PC-9 (cell line): ENCODE measurements at regions not wholly inside any gene's neighbourhood (a gene's known extent, or its start where the extent isn't known, plus 50 kb on each side); places are given as distances from the start of the nearest gene placed in this dataset.

ENCODE experiments used
- BruUV-seq: library from RNA; stranded (reverse); fragments of 400-500 nt; replicated peaks from 2 replicates; lab custom pipeline; 2021; lab: Mats Ljungman, UMichigan
- CTCF ChIA-PET: fragments of 300-600 bp; sonication (Branson Sonifier 250); formaldehyde crosslinking; loops from one replicate; lab custom pipeline; 2022; ENCODE audit warnings: antibody characterized with exemption; lab: Charles Lee
- POLR2A ChIA-PET: fragments of 300-600 bp; sonication (Branson Sonifier 250); formaldehyde crosslinking; loops from one replicate; lab custom pipeline; 2022; ENCODE audit warnings: antibody characterized with exemption; ENCODE audit not compliant: unreplicated experiment; lab: Charles Lee
- DNase-seq, 2 experiments: peaks; one replicate each; pipeline versions ENCODE4 v3.0.0 to v3.0.0-alpha.2; 2015 to 2022; ENCODE audit warnings: mixed read lengths in 1 of 2
- H2AFZ ChIP-seq: fragments of 200-600 bp; sonication (generic); 2 replicates; pipeline ENCODE4 v1.8.1; 2017; ENCODE audit warnings: antibody characterized with exemption
- H3F3A ChIP-seq: fragments of 200-600 bp; sonication (generic); 2 replicates; pipeline ENCODE4 v1.8.1; 2017; ENCODE audit warnings: antibody characterized with exemption, mild to moderate bottlenecking, low read depth; ENCODE audit not compliant: insufficient read depth
- H3K27ac ChIP-seq: fragments of 200-600 bp; sonication (generic); 2 replicates; pipeline ENCODE4 v1.6.1; 2016; ENCODE audit warnings: mixed run types
- H3K27me3 ChIP-seq: fragments of 200-600 bp; sonication (generic); 2 replicates; pipeline ENCODE4 v1.6.1; 2016; ENCODE audit warnings: low read depth, mixed run types; ENCODE audit not compliant: insufficient read depth
- H3K36me3 ChIP-seq: fragments of 200-600 bp; sonication (generic); 2 replicates; pipeline ENCODE4 v1.6.1; 2016; ENCODE audit warnings: low read depth, mixed run types
- H3K4me1 ChIP-seq: fragments of 200-600 bp; sonication (generic); replicated peaks from 2 replicates; pipeline ENCODE4 v1.6.1; 2016; ENCODE audit warnings: mixed run types; ENCODE audit not compliant: insufficient read depth
- H3K4me2 ChIP-seq: fragments of 200-600 bp; sonication (generic); 2 replicates; pipeline ENCODE4 v1.6.1; 2017; ENCODE audit warnings: mixed run types
- H3K4me3 ChIP-seq: fragments of 200-600 bp; sonication (generic); 2 replicates; pipeline ENCODE4 v1.6.1; 2016; ENCODE audit warnings: mixed run types
- H3K79me2 ChIP-seq: fragments of 200-600 bp; sonication (generic); 2 replicates; pipeline ENCODE4 v1.6.1; 2017; ENCODE audit warnings: low read depth, mixed run types
- H3K9me2 ChIP-seq: fragments of 200-600 bp; sonication (generic); 2 replicates; pipeline ENCODE4 v1.8.1; 2017; ENCODE audit warnings: mild to moderate bottlenecking; ENCODE audit not compliant: insufficient read depth
- H3K9me3 ChIP-seq: fragments of 200-600 bp; sonication (generic); 2 replicates; pipeline ENCODE4 v1.8.1; 2016; ENCODE audit warnings: low read depth; ENCODE audit not compliant: insufficient read depth
- H4K20me1 ChIP-seq: fragments of 200-600 bp; sonication (generic); 2 replicates; pipeline ENCODE4 v1.8.1; 2017; ENCODE audit not compliant: insufficient read depth
- EZH2 ChIP-seq: fragments of 200-600 bp; sonication (generic); IDR thresholded peaks from 2 replicates; pipeline ENCODE4 v1.8.0; 2017; ENCODE audit warnings: antibody characterized with exemption, low read depth
- intact Hi-C: fragments of 100-400 bp; cut with micrococcal nuclease; formaldehyde crosslinking; loops from one replicate; pipeline ENCODE4 v1.10.0; 2022; ENCODE audit not compliant: unreplicated experiment
- TF ChIP-seq, protein P1 (sequence below): fragments of 200-600 bp; sonication (generic); conservative IDR thresholded peaks from 2 replicates; pipeline ENCODE4 v1.6.1; 2017; ENCODE audit warnings: mixed run types, antibody characterized with exemption, mild to moderate bottlenecking, moderate library complexity

DNA sequence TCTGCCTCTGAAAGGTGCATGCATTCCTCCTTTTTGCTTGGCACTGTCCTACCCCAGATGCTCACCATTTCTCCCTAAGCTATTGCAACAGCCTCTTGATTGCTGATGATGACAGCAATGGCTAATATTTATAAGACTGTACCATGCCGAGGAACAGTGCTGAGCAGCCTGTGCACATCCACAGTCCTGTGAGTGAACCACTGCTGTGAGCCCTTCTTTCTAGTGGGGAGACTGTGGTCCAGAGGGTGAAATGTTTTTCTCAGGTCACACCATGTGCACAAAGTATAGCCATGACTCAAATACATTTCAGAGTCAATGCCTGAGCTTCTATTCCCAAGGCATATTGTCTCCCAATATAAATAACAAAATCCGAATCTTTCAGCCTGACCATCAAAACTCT is 231.2 kb upstream of the LRTM1 start:
- no peak overlapping the region for H2AFZ ChIP-seq
- no peak for TF ChIP-seq EZH2
- TF ChIP-seq, protein P1, sequence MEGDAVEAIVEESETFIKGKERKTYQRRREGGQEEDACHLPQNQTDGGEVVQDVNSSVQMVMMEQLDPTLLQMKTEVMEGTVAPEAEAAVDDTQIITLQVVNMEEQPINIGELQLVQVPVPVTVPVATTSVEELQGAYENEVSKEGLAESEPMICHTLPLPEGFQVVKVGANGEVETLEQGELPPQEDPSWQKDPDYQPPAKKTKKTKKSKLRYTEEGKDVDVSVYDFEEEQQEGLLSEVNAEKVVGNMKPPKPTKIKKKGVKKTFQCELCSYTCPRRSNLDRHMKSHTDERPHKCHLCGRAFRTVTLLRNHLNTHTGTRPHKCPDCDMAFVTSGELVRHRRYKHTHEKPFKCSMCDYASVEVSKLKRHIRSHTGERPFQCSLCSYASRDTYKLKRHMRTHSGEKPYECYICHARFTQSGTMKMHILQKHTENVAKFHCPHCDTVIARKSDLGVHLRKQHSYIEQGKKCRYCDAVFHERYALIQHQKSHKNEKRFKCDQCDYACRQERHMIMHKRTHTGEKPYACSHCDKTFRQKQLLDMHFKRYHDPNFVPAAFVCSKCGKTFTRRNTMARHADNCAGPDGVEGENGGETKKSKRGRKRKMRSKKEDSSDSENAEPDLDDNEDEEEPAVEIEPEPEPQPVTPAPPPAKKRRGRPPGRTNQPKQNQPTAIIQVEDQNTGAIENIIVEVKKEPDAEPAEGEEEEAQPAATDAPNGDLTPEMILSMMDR, result no peak
- H3K4me3 ChIP-seq, result no peak overlapping the region
- CTCF ChIA-PET, result no interaction called here
- H3K9me2 ChIP-seq, result no peaks in the 10 kb centered on the region
- no peak overlapping the region for H3K27ac ChIP-seq
- no peaks in the 10 kb centered on the region for H3K27me3 ChIP-seq
- peaks cover 5% of the 10 kb centered on the region; the same call in 1 of the 2 replicates for H3F3A ChIP-seq
- POLR2A ChIA-PET, result no interaction called here
- H3K4me1 ChIP-seq, result peaks cover 15% of the 10 kb centered on the region
- H3K9me3 ChIP-seq, result no peaks in the 10 kb centered on the region
- H3K4me2 ChIP-seq, result no peak overlapping the region
- DNase-seq, result no peak
- no peaks in the 10 kb centered on the region for H3K36me3 ChIP-seq
- no TSS peak for BruUV-seq
- H3K79me2 ChIP-seq, result no peaks in the 10 kb centered on the region
- intact Hi-C loops, result no loop called here
- no peaks in the 10 kb centered on the region for H4K20me1 ChIP-seq

DNA sequence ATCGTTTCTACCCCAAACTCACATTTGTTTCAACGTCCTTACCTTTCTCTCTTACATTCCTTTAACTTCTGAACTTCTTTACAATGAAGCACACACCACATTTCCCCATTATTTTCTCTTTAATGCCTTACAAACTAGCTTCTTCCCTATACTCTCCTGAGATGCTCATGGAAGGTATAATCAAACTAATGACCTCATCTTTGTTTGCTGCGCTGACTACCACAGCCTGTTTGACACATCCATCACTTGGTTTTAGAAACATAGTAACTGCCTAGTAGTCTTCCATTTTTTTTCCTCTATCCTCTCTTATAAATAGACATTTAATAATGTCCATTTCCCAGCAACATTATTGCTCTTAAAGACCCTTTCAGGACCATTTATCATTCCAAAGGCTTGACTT is 230.5 kb upstream of the LRTM1 start:
- H3K4me1 ChIP-seq, result peaks cover 15% of the 10 kb centered on the region
- H3K9me3 ChIP-seq, result no peaks in the 10 kb centered on the region
- TF ChIP-seq EZH2, result no peak
- TF ChIP-seq, protein P1, result no peak
- H3K9me2 ChIP-seq, result no peaks in the 10 kb centered on the region
- no peak overlapping the region for H2AFZ ChIP-seq
- DNase-seq, result no peak
- intact Hi-C loops, result no loop called here
- peaks cover 5% of the 10 kb centered on the region; the same call in 1 of the 2 replicates for H3F3A ChIP-seq
- H4K20me1 ChIP-seq, result no peaks in the 10 kb centered on the region
- no peaks in the 10 kb centered on the region for H3K27me3 ChIP-seq
- no peak overlapping the region for H3K27ac ChIP-seq
- BruUV-seq, result no TSS peak
- no peak overlapping the region for H3K4me3 ChIP-seq
- ChIA-PET CTCF (no interaction called here), POLR2A (no interaction called here)
- no peak overlapping the region for H3K4me2 ChIP-seq
- H3K36me3 ChIP-seq, result no peaks in the 10 kb centered on the region
- H3K79me2 ChIP-seq, result no peaks in the 10 kb centered on the region

DNA sequence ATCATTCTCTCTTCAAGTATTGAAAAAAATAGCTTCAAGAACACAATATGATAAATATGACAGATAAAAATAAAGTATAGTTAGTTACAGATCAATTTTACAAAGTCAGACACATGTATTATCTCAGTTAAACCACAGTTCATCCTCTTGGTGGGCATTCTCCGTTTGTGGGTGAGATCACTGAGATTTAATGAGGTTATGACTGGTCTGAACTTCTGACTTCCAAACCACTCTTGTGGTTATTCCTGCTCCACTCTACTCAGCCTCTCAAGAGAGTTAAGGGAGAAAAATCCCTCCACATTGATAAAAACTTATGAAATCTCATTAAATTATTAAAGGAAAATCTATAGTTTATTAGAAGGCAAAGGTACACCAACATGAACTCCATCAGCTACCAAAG is 229.9 kb upstream of the LRTM1 start:
- intact Hi-C loops, result no loop called here
- Histone ChIP-seq H3K4me3 (no peak overlapping the region), H3K4me2 (no peak overlapping the region), H3K27me3 (no peaks in the 10 kb centered on the region), H3K9me2 (no peaks in the 10 kb centered on the region), H2AFZ (no peak overlapping the region), H3K27ac (no peak overlapping the region), H3K79me2 (no peaks in the 10 kb centered on the region), H3K9me3 (no peaks in the 10 kb centered on the region), H3K4me1 (peaks cover 15% of the 10 kb centered on the region), H3K36me3 (no peaks in the 10 kb centered on the region), H3F3A (peaks cover 5% of the 10 kb centered on the region; the same call in 1 of the 2 replicates), H4K20me1 (no peaks in the 10 kb centered on the region)
- no peak for TF ChIP-seq EZH2
- POLR2A ChIA-PET, result no interaction called here
- CTCF ChIA-PET, result no interaction called here
- DNase-seq, result no peak
- no TSS peak for BruUV-seq
